ENCODE measurements at regions not wholly inside any gene's neighbourhood (a gene's known extent, or its start where the extent isn't known, plus 50 kb on each side); places are given as distances from the start of the nearest gene placed in this dataset.
"Not testable (repeated sequence)": the region's sequence is repeated elsewhere in the genome, so short reads cannot be mapped to it uniquely, and the experiment has no call there.

- DNase-seq (ENCODE audit: low spot score), result no peak
These were observed 361.0 kb downstream of the CD83 start for GRCh38 chr6:14478381-14479225.

- DNase-seq (ENCODE audit: low spot score), result not testable (repeated sequence)
These were observed 364.4 kb downstream of the CD83 start for GRCh38 chr6:14481946-14482345.

- DNase-seq (ENCODE audit: low spot score), result no peak
These were observed 370.1 kb downstream of the CD83 start for GRCh38 chr6:14487625-14488024.

- no peak for DNase-seq (ENCODE audit: low spot score)
These were observed 370.6 kb downstream of the CD83 start for GRCh38 chr6:14488180-14488579.

- no peak for DNase-seq (ENCODE audit: low spot score)
These were observed 371.9 kb downstream of the CD83 start for GRCh38 chr6:14489445-14489844.

GRCh38 chr6:14498748-14499147 lies 381.2 kb downstream of the CD83 start:
- no peak for DNase-seq (ENCODE audit: low spot score)

GRCh38 chr6:14499309-14499708 lies 381.7 kb downstream of the CD83 start:
- DNase-seq (ENCODE audit: low spot score), result no peak

- DNase-seq (ENCODE audit: low spot score), result no peak
These were observed 382.3 kb downstream of the CD83 start for GRCh38 chr6:14499841-14500240.

- no peak for DNase-seq (ENCODE audit: low spot score)
These were observed 383.2 kb downstream of the CD83 start for GRCh38 chr6:14500809-14501208.

- DNase-seq (ENCODE audit: low spot score), result no peak
These were observed 383.7 kb downstream of the CD83 start for GRCh38 chr6:14501240-14501639.

GRCh38 chr6:14501914-14502313 lies 384.3 kb downstream of the CD83 start:
- DNase-seq (ENCODE audit: low spot score), result no peak

- DNase-seq (ENCODE audit: low spot score), result no peak
These were observed 385.0 kb downstream of the CD83 start for GRCh38 chr6:14502551-14502950.

- no peak for DNase-seq (ENCODE audit: low spot score)
These were observed 387.8 kb downstream of the CD83 start for GRCh38 chr6:14505401-14505800.

GRCh38 chr6:14506656-14507246 lies 389.2 kb downstream of the CD83 start:
- no peak for DNase-seq (ENCODE audit: low spot score)

- DNase-seq (ENCODE audit: low spot score), result no peak
These were observed 391.5 kb downstream of the CD83 start for GRCh38 chr6:14509120-14509519.

- DNase-seq (ENCODE audit: low spot score), result no peak
These were observed 392.5 kb downstream of the CD83 start for GRCh38 chr6:14510038-14510437.

GRCh38 chr6:14511061-14511586 lies 393.6 kb downstream of the CD83 start:
- no peak for DNase-seq (ENCODE audit: low spot score)

- DNase-seq (ENCODE audit: low spot score), result no peak
These were observed 394.7 kb downstream of the CD83 start for GRCh38 chr6:14512246-14512645.

GRCh38 chr6:14513496-14514393 lies 396.2 kb downstream of the CD83 start:
- no peak for DNase-seq (ENCODE audit: low spot score)

- DNase-seq (ENCODE audit: low spot score), result no peak
These were observed 399.4 kb downstream of the CD83 start for GRCh38 chr6:14516956-14517355.

GRCh38 chr6:14517516-14518105 lies 400.0 kb downstream of the CD83 start:
- no peak for DNase-seq (ENCODE audit: low spot score)

Measured in putamen (tissue), 1 donor.